GM12892 (cell line): ENCODE measurements at regions not wholly inside any gene's neighbourhood (a gene's known extent, or its start where the extent isn't known, plus 50 kb on each side); places are given as distances from the start of the nearest gene placed in this dataset.
"Not testable (repeated sequence)": the region's sequence is repeated elsewhere in the genome, so short reads cannot be mapped to it uniquely, and the experiment has no call there.

Experiments used
- DNase-seq: peaks from one replicate; pipeline ENCODE4 v3.0.0; 2011; ENCODE audit not compliant: insufficient read length
- FAIRE-seq: peaks from 2 replicates; lab custom pipeline; 2011; peaks lifted over from hg19 to GRCh38; lab: Jason Lieb, UNC
- POLR2A ChIP-seq: IDR thresholded peaks from 2 replicates; pipeline ENCODE4 v1.6.1; 2011; ENCODE audit warnings: low read depth, low read length, control low read depth
- POLR2AphosphoS5 ChIP-seq: IDR thresholded peaks from 2 replicates; pipeline ENCODE4 v1.6.1; 2011; ENCODE audit warnings: low read depth, low read length, control low read depth
- TAF1 ChIP-seq: IDR thresholded peaks from 2 replicates; pipeline ENCODE4 v1.6.1; 2011; ENCODE audit warnings: low read depth, mild to moderate bottlenecking, control low read depth, low read length, borderline replicate concordance

DNA sequence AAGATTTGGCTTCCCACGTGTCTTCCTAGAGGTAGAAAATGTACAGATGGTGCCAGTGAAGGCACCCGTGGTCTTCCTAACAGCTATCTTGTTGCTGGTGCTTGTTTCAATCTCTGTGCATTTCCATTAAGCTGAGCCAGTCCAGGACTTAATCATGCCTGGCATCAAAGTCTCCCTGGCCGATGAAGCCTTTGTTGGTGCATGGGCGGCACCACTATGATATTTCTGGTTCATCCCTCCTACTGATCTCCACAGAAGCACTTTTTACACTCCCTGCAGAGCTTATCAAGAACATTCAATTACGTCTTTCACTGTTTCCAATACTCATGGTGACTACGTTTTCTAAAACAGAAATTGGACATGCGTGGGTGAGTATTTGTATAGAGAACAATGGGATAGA, 128.4 kb downstream of the TTC8 start:
- TF ChIP-seq TAF1 (no peak), POLR2A (no peak), POLR2AphosphoS5 (no peak)
- DNase-seq (no peak), FAIRE-seq (no peak)

DNA sequence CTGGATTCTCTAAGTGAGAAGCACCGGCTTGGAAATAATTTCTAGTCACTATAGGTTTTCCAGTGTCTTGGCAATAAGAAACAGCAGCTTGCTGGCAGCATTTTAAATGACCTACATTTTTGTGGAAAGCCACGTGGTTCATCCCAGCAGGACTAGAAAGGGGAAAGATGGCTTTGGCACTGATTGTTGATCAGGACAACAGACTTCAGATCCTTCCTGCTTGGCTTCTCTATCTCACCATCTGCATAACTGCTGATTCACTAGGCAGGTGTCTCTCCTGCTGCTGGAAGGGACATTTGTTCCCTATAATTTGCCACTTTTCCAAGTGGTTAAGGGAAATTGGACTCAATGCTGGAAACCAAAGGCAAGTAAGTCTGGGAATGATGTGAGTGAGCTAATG, 131.0 kb downstream of the TTC8 start:
- no peak for FAIRE-seq
- TF ChIP-seq POLR2A (no peak), POLR2AphosphoS5 (no peak), TAF1 (no peak)
- DNase-seq, result no peak

DNA sequence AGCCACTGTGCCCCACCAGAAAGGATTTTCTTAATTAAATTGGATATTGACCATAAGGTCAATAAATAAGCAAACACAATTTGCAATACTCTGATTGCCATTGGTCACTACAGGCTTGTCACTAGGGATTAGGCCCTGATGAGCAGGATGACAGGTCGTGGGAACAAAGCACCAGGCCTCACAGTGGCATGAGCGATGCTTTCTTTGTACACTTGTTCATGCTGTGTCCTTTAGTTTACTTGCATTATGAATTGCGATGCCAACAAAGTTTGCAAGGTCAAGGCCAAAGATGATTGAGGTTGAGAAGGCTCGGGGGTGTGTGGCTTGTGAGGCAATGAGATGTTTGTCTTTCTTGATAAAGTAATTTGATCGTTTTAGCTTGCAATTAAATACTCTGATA, 136.0 kb downstream of the TTC8 start:
- no peak for FAIRE-seq
- TF ChIP-seq POLR2A (no peak), TAF1 (no peak), POLR2AphosphoS5 (no peak)
- DNase-seq, result no peak

DNA sequence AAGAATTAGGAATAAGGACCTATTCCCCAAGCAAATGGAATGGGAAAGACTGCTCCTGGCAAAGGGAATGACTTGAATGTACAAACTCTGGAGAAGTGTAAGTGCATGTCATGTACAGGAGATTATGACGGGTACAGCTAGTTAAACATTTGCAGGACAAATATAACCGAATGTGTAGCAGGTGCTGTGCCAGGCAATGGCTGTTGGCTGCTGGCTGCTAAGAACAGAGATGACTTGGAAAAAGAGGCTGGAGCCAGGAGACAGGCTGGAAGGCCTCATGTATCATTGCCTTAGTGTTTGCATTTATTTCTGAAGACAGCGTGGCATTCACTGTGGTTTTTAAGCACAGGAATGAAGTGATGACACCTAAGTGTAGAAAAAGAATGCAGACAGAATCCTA, 136.8 kb downstream of the TTC8 start:
- DNase-seq (no peak), FAIRE-seq (no peak)
- TF ChIP-seq POLR2AphosphoS5 (no peak), TAF1 (no peak), POLR2A (no peak)

DNA sequence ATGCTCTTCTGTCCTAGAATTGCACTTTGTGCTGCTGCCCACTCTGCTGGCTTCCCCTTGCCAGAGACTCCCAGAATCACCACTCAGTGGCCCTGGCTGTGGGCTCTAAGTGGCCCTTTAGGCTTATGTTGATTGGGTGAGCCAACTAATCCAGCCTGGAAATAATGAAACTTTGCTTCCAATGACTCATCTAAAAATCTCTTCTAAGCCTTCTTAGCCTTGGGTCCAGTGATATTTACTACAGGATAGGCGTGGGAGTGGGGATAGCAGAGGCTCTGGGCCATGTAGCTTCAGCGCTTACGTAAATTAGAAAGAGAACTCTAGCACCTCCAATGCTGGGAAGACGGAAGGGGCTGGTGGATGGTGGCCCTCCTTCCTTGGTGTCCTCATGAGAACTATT, 137.9 kb downstream of the TTC8 start:
- FAIRE-seq, result no peak
- DNase-seq, result no peak
- TF ChIP-seq TAF1 (no peak), POLR2AphosphoS5 (no peak), POLR2A (no peak)

DNA sequence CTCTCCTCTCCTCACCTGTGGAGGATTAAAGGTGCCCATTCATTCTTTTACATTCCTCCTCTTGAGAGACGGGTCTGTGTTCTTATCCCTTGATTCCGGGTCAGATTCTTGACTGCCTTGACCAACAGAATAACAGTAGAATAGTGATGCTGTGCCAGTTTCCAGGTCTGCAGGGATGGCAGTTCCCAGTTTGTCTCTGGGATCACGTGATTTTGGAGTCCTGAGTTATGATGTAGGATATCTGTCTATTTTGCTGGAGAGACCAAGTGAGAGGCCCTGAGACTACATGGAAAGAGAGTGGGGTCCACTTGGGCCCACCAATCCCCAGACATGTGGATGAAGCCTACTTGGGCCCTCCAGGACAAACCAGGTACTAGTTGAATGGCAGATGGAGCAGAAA, 142.8 kb downstream of the TTC8 start:
- TF ChIP-seq POLR2A, result no peak
- no peak for TF ChIP-seq TAF1
- no peak for TF ChIP-seq POLR2AphosphoS5
- FAIRE-seq (no peak), DNase-seq (no peak)

DNA sequence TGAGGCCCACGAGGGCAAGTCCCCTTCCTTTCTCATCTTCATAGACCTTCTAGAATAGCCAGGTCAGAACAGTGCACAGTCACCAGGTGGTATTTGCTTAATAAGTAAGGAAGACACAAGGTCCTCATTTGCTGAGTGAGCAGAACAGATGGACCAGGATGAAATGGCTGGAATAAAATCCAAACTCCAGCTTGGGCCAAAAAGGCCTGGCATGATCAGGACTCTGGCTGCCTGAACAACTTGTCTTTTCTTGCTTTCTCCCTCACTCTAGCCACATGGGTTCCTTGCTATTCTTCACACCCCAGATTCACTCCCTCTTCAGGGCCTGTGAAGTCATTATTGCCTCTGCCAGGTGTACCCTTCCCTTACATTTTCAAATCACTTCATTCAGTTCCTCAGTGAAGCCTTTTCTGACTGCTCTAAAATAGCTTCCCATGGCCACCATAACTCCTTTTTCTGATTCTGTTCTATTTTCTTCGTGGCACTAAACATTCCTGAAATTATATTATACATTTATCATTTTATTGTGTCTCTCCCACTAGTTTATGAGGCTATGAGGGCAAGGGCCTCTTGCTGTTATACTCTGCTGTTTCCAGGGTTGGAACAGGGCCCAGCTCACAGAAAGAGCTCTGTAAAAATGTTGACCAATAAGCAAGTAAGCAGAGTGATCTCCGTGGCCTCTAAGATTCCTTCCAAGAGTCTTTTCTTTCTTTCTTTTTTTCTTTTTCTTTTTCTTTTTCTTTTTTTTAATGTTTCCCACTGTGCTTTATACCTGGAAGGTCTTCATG, 150.8 kb downstream of the TTC8 start:
- TF ChIP-seq TAF1 (no peak), POLR2A (no peak), POLR2AphosphoS5 (no peak)
- DNase-seq, result no peak
- FAIRE-seq, result no peak

DNA sequence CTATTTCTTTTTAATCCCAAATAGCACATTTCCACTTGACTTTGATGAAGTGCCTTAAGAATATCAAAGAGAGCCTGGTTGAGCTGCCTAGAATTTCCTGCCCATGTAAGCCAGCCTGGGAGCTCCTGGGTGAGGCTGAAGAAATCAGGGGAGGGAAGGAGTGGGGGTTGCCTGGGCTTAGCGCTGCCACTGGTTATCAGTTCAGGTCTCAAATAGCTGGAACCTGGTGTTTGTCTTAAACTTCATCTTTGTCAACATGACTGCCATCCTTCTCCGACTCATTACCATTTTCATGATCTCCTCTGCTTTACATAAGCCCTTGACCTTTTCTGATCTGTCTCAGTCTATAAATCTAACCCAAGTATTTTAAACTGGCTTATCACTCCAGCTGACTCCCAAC, 151.5 kb downstream of the TTC8 start:
- FAIRE-seq, result no peak

DNA sequence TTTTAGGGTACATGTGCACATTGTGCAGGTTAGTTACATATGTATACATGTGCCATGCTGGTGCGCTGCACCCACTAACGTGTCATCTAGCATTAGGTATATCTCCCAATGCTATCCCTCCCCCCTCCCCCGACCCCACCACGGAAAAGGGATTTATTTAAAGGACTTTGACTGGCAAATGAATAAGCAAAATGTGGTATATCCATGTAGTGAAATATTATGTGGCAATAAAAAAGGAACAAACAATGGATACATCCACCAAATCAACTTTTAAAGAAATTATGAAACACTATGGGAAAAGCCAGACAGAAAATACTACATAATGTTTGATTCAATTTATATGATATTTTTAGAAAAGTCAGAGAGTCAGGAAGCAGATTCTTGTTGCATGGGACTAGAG, 156.5 kb downstream of the TTC8 start:
- not testable (repeated sequence) for DNase-seq, FAIRE-seq

More for the DNA sequence above, 151.5 kb downstream of the TTC8 start:
- no peak for DNase-seq
- TF ChIP-seq POLR2A, result no peak
- TF ChIP-seq TAF1, result no peak
- no peak for TF ChIP-seq POLR2AphosphoS5

DNA sequence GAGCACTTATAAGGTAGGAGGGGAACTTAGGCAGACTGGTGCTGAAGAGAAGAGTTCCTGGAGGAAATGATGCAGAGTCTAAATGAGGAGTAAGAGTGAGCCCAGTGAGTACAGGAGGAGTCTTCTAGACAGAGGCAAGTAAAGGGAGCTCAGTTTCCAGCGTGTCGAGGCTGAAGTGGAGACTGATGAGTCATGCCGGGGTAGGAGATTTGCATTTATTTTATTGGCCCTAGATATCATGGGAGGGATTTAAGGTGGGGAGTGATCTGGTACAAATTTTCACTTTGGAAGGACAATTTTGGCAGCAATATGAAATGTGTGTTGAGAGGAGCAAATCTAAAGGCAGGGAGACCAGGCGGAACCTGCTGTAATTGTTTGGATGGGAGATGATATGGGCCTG, 157.5 kb downstream of the TTC8 start:
- FAIRE-seq (no peak), DNase-seq (no peak)
- TF ChIP-seq POLR2A, result no peak
- no peak for TF ChIP-seq TAF1
- no peak for TF ChIP-seq POLR2AphosphoS5

DNA sequence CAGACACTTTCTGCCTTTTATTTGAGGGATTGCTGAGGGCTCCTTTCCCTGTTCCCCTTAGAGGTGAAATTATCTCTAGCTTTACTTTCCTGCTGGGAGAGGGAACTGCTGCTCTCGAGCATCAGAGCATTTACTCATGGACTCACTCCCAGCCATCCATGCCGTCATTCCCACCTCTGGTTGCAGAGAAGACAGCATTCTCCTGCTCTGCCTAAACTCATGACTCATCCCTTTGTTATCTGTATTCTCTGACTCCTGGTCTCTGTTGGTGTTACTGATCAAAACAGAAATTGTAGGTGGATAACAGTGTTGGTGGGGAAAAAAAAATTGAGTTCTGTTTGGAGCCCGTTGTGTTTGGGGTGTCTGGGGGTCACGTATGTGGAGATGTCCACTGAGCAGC, 159.3 kb downstream of the TTC8 start:
- DNase-seq (no peak), FAIRE-seq (no peak)
- no peak for TF ChIP-seq TAF1
- no peak for TF ChIP-seq POLR2A
- no peak for TF ChIP-seq POLR2AphosphoS5

DNA sequence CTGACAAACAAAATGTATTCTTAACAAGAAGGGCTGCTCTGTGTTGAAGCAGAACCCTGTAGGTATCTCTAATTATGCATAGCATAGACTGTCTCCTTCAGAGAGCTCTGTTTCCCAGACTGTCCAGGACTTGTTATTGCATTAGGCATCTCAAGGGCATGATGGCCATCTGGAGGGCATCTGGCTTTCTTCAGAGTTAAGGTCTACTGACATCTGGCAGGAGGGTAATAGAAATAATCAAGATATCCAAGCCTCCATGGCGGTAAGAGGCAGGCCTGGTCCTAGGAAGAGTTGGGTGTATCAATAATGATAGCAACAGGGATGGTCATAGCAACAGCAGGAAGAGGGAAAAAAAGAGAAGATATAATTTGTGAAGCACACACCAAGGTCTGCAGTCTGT, 161.2 kb downstream of the TTC8 start:
- no peak for DNase-seq
- FAIRE-seq, result no peak
- no peak for TF ChIP-seq TAF1
- TF ChIP-seq POLR2A, result no peak
- no peak for TF ChIP-seq POLR2AphosphoS5
